ENCODE measurements at regions not wholly inside any gene's neighbourhood (a gene's known extent, or its start where the extent isn't known, plus 50 kb on each side); places are given as distances from the start of the nearest gene placed in this dataset.

- TF ChIP-seq ARID4B (CRISPR knock-in tag; IDR thresholded peaks at IDR 0.05; ENCODE audit: borderline replicate concordance) (no peak), HMGA2 (CRISPR knock-in tag; IDR thresholded peaks at IDR 0.05) (no peak), SMAD3 (CRISPR knock-in tag; IDR thresholded peaks at IDR 0.05; ENCODE audit: borderline replicate concordance) (no peak), CDX4 (CRISPR knock-in tag; IDR thresholded peaks at IDR 0.05; ENCODE audit: borderline replicate concordance) (no peak), IRF2 (CRISPR knock-in tag; IDR thresholded peaks at IDR 0.05; ENCODE audit: borderline replicate concordance, low read depth) (no peak), TP53 (CRISPR knock-in tag; IDR thresholded peaks at IDR 0.05) (no peak), FOXJ3 (CRISPR knock-in tag; IDR thresholded peaks at IDR 0.05; ENCODE audit: borderline replicate concordance) (no peak), TCF7 (CRISPR knock-in tag; IDR thresholded peaks at IDR 0.05; ENCODE audit: low read depth) (no peak)
- POLR2A ChIA-PET, result no interaction called here
- Mint-ChIP-seq H3K4me3 (no peak overlapping the region), H3K9me3 (peaks cover 6% of the 10 kb centered on the region), H3K27me3 (ENCODE audit: low read depth) (no peaks in the 10 kb centered on the region), H3K36me3 (no peaks in the 10 kb centered on the region), H3K27ac (no peak overlapping the region), H3K4me1 (peaks cover 8% of the 10 kb centered on the region)
- CTCF ChIA-PET, result interaction anchor here (1.0 kb wide), 1 partner anchor 15 kb away, joined by 3 read pairs; no protein-coding TSS in a partner anchor
- DNase-seq (ENCODE audit: low spot score), result no peak
- no peak for ATAC-seq
These were observed 302.6 kb downstream of the COG6 start for GRCh38 chr13:39957868-39958677.

GRCh38 chr13:39959497-39960144, 304.2 kb downstream of the COG6 start:
- ATAC-seq (no peak), DNase-seq (ENCODE audit: low spot score) (no peak)
- Mint-ChIP-seq H3K4me3 (no peak overlapping the region), H3K27ac (no peak overlapping the region), H3K4me1 (peaks cover 6% of the 10 kb centered on the region; the same call in 1 of the 2 replicates), H3K27me3 (ENCODE audit: low read depth) (no peaks in the 10 kb centered on the region), H3K36me3 (no peaks in the 10 kb centered on the region), H3K9me3 (peaks cover 6% of the 10 kb centered on the region)
- ChIA-PET POLR2A (no interaction called here), CTCF (interaction anchor here (4.7 kb wide), 1 partner anchor 17 kb away, joined by 23 read pairs; no protein-coding TSS in a partner anchor)
- TF ChIP-seq CREB1 (CRISPR knock-in tag; IDR thresholded peaks at IDR 0.05) (no peak), RELA (CRISPR knock-in tag; IDR thresholded peaks at IDR 0.05; ENCODE audit: borderline replicate concordance) (no peak), CDX4 (CRISPR knock-in tag; IDR thresholded peaks at IDR 0.05; ENCODE audit: borderline replicate concordance) (no peak), PRRX2 (CRISPR knock-in tag; IDR thresholded peaks at IDR 0.05) (no peak), STAT6 (CRISPR knock-in tag; conservative IDR thresholded peaks at IDR 0.05; ENCODE audit: low read depth) (no peak), FOXJ3 (CRISPR knock-in tag; IDR thresholded peaks at IDR 0.05; ENCODE audit: borderline replicate concordance) (no peak), ZSCAN18 (CRISPR knock-in tag; IDR thresholded peaks at IDR 0.05) (no peak), RORB (CRISPR knock-in tag; IDR thresholded peaks at IDR 0.05) (no peak), TP53 (CRISPR knock-in tag; IDR thresholded peaks at IDR 0.05) (no peak), EMX1 (CRISPR knock-in tag; IDR thresholded peaks at IDR 0.05) (no peak), SMAD3 (CRISPR knock-in tag; IDR thresholded peaks at IDR 0.05; ENCODE audit: borderline replicate concordance) (no peak), AR (CRISPR knock-in tag; IDR thresholded peaks at IDR 0.05) (no peak), NR3C1 (CRISPR knock-in tag; conservative IDR thresholded peaks at IDR 0.05; ENCODE audit: low read depth) (no peak), GRHL2 (CRISPR knock-in tag; IDR thresholded peaks at IDR 0.05; ENCODE audit: insufficient replicate concordance, severe bottlenecking) (no peak), NFE2L1 (CRISPR knock-in tag; IDR thresholded peaks at IDR 0.05) (no peak)
